ENCODE measurements at regions not wholly inside any gene's neighbourhood (a gene's known extent, or its start where the extent isn't known, plus 50 kb on each side); places are given as distances from the start of the nearest gene placed in this dataset.

DNA sequence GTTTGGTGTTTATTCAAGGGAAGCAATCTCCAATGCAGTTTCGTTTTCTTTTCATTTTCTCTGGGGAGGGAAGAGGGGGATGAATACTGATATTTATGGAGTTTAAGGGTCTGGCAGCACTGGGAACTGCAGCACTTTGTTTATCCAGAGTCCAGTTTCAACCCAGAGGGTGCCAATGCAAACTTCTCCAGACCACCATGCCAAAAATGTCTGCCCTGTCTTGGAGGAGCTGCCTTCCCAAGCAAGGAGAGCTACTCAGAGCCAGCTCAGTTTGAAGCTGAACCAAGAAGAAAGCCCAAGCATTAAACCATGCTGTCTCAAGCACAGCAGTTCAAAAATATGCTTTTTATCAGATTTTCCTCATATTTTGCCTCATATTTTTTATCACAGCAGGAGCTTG, 589.7 kb downstream of the LMO4 start:
- TF ChIP-seq, protein P1, sequence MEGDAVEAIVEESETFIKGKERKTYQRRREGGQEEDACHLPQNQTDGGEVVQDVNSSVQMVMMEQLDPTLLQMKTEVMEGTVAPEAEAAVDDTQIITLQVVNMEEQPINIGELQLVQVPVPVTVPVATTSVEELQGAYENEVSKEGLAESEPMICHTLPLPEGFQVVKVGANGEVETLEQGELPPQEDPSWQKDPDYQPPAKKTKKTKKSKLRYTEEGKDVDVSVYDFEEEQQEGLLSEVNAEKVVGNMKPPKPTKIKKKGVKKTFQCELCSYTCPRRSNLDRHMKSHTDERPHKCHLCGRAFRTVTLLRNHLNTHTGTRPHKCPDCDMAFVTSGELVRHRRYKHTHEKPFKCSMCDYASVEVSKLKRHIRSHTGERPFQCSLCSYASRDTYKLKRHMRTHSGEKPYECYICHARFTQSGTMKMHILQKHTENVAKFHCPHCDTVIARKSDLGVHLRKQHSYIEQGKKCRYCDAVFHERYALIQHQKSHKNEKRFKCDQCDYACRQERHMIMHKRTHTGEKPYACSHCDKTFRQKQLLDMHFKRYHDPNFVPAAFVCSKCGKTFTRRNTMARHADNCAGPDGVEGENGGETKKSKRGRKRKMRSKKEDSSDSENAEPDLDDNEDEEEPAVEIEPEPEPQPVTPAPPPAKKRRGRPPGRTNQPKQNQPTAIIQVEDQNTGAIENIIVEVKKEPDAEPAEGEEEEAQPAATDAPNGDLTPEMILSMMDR (IDR thresholded peaks at IDR 0.05; ENCODE audit: insufficient read depth, low read length), result no peak
- TF ChIP-seq POLR2AphosphoS5 (IDR thresholded peaks at IDR 0.05; ENCODE audit: low read depth) (no peak), GABPA (IDR thresholded peaks at IDR 0.05; ENCODE audit: low read depth) (no peak), SPI1 (IDR thresholded peaks at IDR 0.05; ENCODE audit: borderline replicate concordance, low read depth) (no peak)
- TF ChIP-seq, protein P2, sequence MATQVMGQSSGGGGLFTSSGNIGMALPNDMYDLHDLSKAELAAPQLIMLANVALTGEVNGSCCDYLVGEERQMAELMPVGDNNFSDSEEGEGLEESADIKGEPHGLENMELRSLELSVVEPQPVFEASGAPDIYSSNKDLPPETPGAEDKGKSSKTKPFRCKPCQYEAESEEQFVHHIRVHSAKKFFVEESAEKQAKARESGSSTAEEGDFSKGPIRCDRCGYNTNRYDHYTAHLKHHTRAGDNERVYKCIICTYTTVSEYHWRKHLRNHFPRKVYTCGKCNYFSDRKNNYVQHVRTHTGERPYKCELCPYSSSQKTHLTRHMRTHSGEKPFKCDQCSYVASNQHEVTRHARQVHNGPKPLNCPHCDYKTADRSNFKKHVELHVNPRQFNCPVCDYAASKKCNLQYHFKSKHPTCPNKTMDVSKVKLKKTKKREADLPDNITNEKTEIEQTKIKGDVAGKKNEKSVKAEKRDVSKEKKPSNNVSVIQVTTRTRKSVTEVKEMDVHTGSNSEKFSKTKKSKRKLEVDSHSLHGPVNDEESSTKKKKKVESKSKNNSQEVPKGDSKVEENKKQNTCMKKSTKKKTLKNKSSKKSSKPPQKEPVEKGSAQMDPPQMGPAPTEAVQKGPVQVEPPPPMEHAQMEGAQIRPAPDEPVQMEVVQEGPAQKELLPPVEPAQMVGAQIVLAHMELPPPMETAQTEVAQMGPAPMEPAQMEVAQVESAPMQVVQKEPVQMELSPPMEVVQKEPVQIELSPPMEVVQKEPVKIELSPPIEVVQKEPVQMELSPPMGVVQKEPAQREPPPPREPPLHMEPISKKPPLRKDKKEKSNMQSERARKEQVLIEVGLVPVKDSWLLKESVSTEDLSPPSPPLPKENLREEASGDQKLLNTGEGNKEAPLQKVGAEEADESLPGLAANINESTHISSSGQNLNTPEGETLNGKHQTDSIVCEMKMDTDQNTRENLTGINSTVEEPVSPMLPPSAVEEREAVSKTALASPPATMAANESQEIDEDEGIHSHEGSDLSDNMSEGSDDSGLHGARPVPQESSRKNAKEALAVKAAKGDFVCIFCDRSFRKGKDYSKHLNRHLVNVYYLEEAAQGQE (IDR thresholded peaks at IDR 0.05; ENCODE audit: insufficient replicate concordance, low read depth), result no peak

All from HL-60 (cell line).